Erythroblast (primary cell): ENCODE measurements at regions not wholly inside any gene's neighbourhood (a gene's known extent, or its start where the extent isn't known, plus 50 kb on each side); places are given as distances from the start of the nearest gene placed in this dataset.

Source experiments
- GATA1 ChIP-seq: IDR thresholded peaks from 2 replicates; pipeline ENCODE4 v1.6.1; 2011; ENCODE audit warnings: low read depth, mild to moderate bottlenecking, control low read depth, low read length, moderate library complexity
- POLR2A ChIP-seq: IDR thresholded peaks from 2 replicates; pipeline ENCODE4 v1.6.1; 2011; ENCODE audit warnings: mild to moderate bottlenecking, low read length

DNA sequence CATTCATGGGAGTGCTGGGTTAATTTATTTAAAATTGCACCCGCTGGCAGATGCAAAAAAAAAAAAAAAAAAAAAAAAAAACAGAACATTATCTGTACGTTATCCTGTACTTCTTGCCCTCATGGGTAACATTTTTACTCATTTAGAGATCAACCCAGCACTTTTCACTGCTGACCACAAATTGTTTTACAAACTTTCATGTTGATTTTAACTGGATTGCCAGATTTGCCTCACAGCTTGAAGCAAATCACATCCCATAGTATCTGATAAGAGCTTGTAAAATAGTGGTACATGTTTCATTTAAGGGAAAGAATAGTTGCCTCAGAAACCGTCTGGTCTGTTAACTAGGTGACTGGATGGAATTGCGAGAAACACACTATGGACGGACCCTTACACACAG, 640.8 kb downstream of the TRIML1 start:
- TF ChIP-seq POLR2A = no peak
- no peak for TF ChIP-seq GATA1
